Mesendoderm (in vitro differentiated cells): ENCODE measurements at regions not wholly inside any gene's neighbourhood (a gene's known extent, or its start where the extent isn't known, plus 50 kb on each side); places are given as distances from the start of the nearest gene placed in this dataset.

ENCODE experiments used
- DNase-seq: peaks from one replicate; pipeline ENCODE4 v3.0.0; 2013
- H2AK5ac ChIP-seq: 2 replicates; pipeline ENCODE4 v1.6.1; 2013; ENCODE audit warnings: low read length, inconsistent platforms
- H2BK120ac ChIP-seq: 2 replicates; pipeline ENCODE4 v1.6.1; 2013; ENCODE audit warnings: low read depth, mild to moderate bottlenecking, low read length, moderate library complexity, mixed read lengths
- H2BK15ac ChIP-seq: replicated peaks from 2 replicates; pipeline ENCODE4 v1.6.1; 2013; ENCODE audit warnings: low read depth, mild to moderate bottlenecking, moderate library complexity
- H2BK5ac ChIP-seq: 2 replicates; pipeline ENCODE4 v1.6.1; 2013; ENCODE audit warnings: low read length, inconsistent platforms
- H3K18ac ChIP-seq: 2 replicates; pipeline ENCODE4 v1.6.1; 2013; ENCODE audit warnings: mild to moderate bottlenecking, low read length, mixed read lengths
- H3K23ac ChIP-seq: one replicate; pipeline ENCODE4 v1.6.1; 2013; ENCODE audit warnings: low read length
- H3K27ac ChIP-seq: 2 replicates; pipeline ENCODE4 v1.5.1; 2013; ENCODE audit warnings: low read depth, mild to moderate bottlenecking, inconsistent platforms, low read length, moderate library complexity
- H3K27me3 ChIP-seq: 2 replicates; pipeline ENCODE4 v1.6.1; 2013; ENCODE audit warnings: low read length, control low read depth, mild to moderate bottlenecking, inconsistent platforms; ENCODE audit not compliant: insufficient read depth, poor library complexity
- H3K36me3 ChIP-seq: 2 replicates; pipeline ENCODE4 v1.6.1; 2013; ENCODE audit warnings: low read length, inconsistent platforms; ENCODE audit not compliant: control insufficient read depth, insufficient read depth
- H3K4ac ChIP-seq: one replicate; pipeline ENCODE4 v1.6.1; 2013; ENCODE audit warnings: low read depth, mild to moderate bottlenecking, low read length, moderate library complexity
- H3K4me1 ChIP-seq: 2 replicates; pipeline ENCODE4 v1.6.1; 2013; ENCODE audit warnings: low read depth, low read length, inconsistent platforms; ENCODE audit not compliant: control insufficient read depth
- H3K4me2 ChIP-seq: 2 replicates; pipeline ENCODE4 v1.6.1; 2013; ENCODE audit warnings: low read length
- H3K4me3 ChIP-seq: 2 replicates; pipeline ENCODE4 v1.5.1; 2013; ENCODE audit warnings: mild to moderate bottlenecking, low read length
- H3K56ac ChIP-seq: one replicate; pipeline ENCODE4 v1.6.1; 2013; ENCODE audit warnings: low read length
- H3K79me1 ChIP-seq: 2 replicates; pipeline ENCODE4 v1.6.1; 2013; ENCODE audit warnings: low read length, inconsistent platforms
- H3K79me2 ChIP-seq: 2 replicates; pipeline ENCODE4 v1.6.1; 2013; ENCODE audit warnings: mild to moderate bottlenecking, low read length; ENCODE audit not compliant: control insufficient read depth, insufficient read depth
- H3K9ac ChIP-seq: 2 replicates; pipeline ENCODE4 v1.6.1; 2013; ENCODE audit warnings: low read length, inconsistent platforms
- H4K5ac ChIP-seq: one replicate; pipeline ENCODE4 v1.6.1; 2013; ENCODE audit warnings: low read length
- H4K8ac ChIP-seq: one replicate; pipeline ENCODE4 v1.6.1; 2013; ENCODE audit warnings: low read depth, mild to moderate bottlenecking, control low read depth, low read length, moderate library complexity
- WGBS: extraction: QIAGEN DNeasy Blood & Tissue Kit; methylation state at CpG from one replicate; pipeline ENCODE4 v1.1.7; 2013; ENCODE audit warnings: low lambda C conversion rate, missing lambda C conversion rate; ENCODE audit not compliant: insufficient coverage; ENCODE audit errors: extremely low coverage; 5-methylcytosine and 5-hydroxymethylcytosine counted together

DNA sequence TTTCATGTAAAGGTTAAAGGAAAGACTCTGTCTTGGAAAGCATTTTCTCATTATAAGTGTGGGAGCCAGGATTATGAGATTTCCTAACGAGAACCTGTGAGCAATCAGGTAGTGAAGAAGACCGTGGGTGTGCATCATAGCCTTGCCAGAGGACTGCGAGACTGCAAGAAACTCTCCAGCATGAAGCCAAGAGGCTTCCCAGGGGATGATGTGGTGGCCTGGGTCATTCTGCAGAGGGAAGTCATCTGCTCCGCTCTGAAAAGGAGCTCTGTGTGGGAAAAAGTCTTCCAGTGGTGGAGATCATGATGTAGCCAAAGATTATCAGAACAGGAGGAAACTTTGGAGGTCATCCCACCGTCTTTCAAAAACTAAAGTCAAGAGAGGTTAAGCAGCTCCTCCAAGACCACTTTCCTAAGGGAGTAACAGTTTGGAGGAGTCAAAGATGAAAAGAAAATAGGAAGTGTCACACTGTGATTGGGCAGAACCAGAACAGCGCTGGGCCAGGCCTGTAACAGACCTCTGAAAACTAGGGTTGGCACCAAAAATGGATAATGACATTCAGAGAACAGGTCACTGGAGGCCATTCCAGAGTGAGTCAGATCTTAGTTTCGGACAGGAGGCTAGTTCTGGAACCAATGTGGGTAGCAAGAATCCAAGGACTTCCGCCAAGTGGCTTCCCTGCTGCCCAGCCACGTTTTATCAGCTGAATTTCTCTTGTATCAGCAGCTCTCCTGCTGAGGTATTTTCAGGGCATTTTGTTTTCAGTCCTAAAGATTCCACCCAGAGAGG, 113.0 kb downstream of the LRATD1 start:
- no peak overlapping the region for H4K8ac ChIP-seq
- H3K23ac ChIP-seq = no peak overlapping the region
- no CpG with 5 or more reads among the region's 9 CpGs for WGBS
- no peak overlapping the region for H2AK5ac ChIP-seq
- no peak for DNase-seq
- no peak overlapping the region for H4K5ac ChIP-seq
- H3K9ac ChIP-seq = no peak overlapping the region
- no peak overlapping the region for H3K4me2 ChIP-seq
- H3K56ac ChIP-seq = no peak overlapping the region
- no peak overlapping the region for H3K4me3 ChIP-seq
- no peaks in the 10 kb centered on the region for H3K79me2 ChIP-seq
- no peak overlapping the region for H3K18ac ChIP-seq
- H2BK15ac ChIP-seq = no peak overlapping the region
- no peak overlapping the region for H2BK5ac ChIP-seq
- no peaks in the 10 kb centered on the region for H3K36me3 ChIP-seq
- no peaks in the 10 kb centered on the region for H3K4me1 ChIP-seq
- no peak overlapping the region for H3K4ac ChIP-seq
- H3K27me3 ChIP-seq = no peaks in the 10 kb centered on the region
- no peak overlapping the region for H3K27ac ChIP-seq
- H3K79me1 ChIP-seq = no peaks in the 10 kb centered on the region
- H2BK120ac ChIP-seq = no peak overlapping the region

DNA sequence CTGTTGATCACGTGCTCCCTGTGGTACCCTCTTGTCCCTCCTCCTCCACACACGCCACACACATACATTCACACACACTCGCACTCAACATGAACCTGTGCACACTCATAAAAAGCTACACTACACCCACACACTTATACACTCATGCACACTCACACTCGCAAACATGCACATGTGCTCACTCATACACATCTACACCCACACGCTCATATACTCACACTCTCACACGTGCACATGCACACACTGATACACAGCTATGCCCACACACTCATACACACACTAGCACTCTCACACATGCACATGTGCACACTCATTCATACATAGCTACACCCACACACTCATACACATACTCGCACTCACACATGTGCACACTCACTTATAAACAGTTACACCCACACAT, 113.6 kb downstream of the LRATD1 start:
- DNase-seq = no peak
- no peak overlapping the region for H3K23ac ChIP-seq
- H3K56ac ChIP-seq = no peak overlapping the region
- no peak overlapping the region for H3K9ac ChIP-seq
- H3K4me1 ChIP-seq = no peaks in the 10 kb centered on the region
- no peak overlapping the region for H3K4me3 ChIP-seq
- no peak overlapping the region for H2BK15ac ChIP-seq
- no peak overlapping the region for H4K5ac ChIP-seq
- H2BK120ac ChIP-seq = no peak overlapping the region
- no peak overlapping the region for H3K18ac ChIP-seq
- no peak overlapping the region for H3K27ac ChIP-seq
- H3K27me3 ChIP-seq = no peaks in the 10 kb centered on the region
- 100% methylated on average over 3 of the region's 7 CpGs for WGBS
- H2AK5ac ChIP-seq = no peak overlapping the region
- no peaks in the 10 kb centered on the region for H3K36me3 ChIP-seq
- H2BK5ac ChIP-seq = no peak overlapping the region
- H3K4ac ChIP-seq = no peak overlapping the region
- H3K4me2 ChIP-seq = no peak overlapping the region
- no peaks in the 10 kb centered on the region for H3K79me1 ChIP-seq
- H3K79me2 ChIP-seq = no peaks in the 10 kb centered on the region
- H4K8ac ChIP-seq = no peak overlapping the region

DNA sequence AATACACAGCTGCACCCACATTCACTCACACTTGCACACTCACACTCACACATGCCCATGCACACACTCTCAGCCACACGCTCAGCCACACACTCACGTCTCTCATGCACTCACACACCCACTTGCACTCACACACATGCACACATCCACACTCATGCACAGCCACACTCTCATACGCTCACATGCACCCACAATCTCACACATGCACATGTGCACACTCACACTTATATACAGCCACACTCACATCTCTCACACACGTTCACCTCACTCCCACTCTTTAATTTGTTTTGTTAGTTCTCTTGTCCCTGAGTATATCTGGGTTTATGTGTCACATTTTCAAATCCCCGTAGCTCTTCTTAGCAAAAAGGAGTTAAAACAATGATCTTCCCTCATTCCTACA, 114.9 kb downstream of the LRATD1 start:
- no peak overlapping the region for H2BK120ac ChIP-seq
- no peak for DNase-seq
- H3K4me1 ChIP-seq = no peaks in the 10 kb centered on the region
- WGBS = no CpG with 5 or more reads among the region's 5 CpGs
- no peak overlapping the region for H2BK5ac ChIP-seq
- no peak overlapping the region for H4K5ac ChIP-seq
- H3K27me3 ChIP-seq = no peaks in the 10 kb centered on the region
- H3K36me3 ChIP-seq = no peaks in the 10 kb centered on the region
- H3K27ac ChIP-seq = no peak overlapping the region
- no peak overlapping the region for H4K8ac ChIP-seq
- no peak overlapping the region for H3K4me2 ChIP-seq
- no peak overlapping the region for H3K23ac ChIP-seq
- H3K4ac ChIP-seq = no peak overlapping the region
- H3K18ac ChIP-seq = no peak overlapping the region
- H3K9ac ChIP-seq = no peak overlapping the region
- peak overlapping the region; percentile 15 for H3K4me3 ChIP-seq
- no peak overlapping the region for H3K56ac ChIP-seq
- no peaks in the 10 kb centered on the region for H3K79me2 ChIP-seq
- no peaks in the 10 kb centered on the region for H3K79me1 ChIP-seq
- H2AK5ac ChIP-seq = no peak overlapping the region
- H2BK15ac ChIP-seq = no peak overlapping the region

DNA sequence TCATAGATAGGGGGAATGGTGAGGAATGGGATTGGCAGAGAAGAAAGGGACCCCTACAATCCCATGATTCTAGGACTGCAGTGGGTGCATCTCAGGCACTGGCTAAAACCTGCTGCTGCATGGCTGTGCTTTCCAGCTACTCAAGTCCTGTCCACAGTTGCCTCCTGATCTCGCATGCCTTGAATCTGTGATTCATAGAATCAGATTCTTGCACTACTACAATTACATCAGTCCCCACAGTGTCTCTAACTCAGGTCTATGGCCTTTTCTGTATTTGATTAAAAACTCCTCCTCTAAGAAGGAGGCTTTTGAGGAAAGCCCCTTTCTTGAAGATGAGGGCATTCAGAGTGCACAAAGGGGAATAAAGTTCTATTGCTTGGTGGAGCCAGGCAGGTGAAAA, 117.4 kb downstream of the LRATD1 start:
- Histone ChIP-seq H3K27ac (no peak overlapping the region), H2BK5ac (no peak overlapping the region), H3K79me2 (no peaks in the 10 kb centered on the region), H3K56ac (no peak overlapping the region), H3K23ac (no peak overlapping the region), H2BK15ac (no peak overlapping the region), H2BK120ac (no peak overlapping the region), H3K4me1 (no peaks in the 10 kb centered on the region), H3K79me1 (no peaks in the 10 kb centered on the region), H3K4ac (no peak overlapping the region), H3K4me2 (no peak overlapping the region), H3K9ac (no peak overlapping the region), H4K5ac (no peak overlapping the region), H3K18ac (no peak overlapping the region), H3K36me3 (no peaks in the 10 kb centered on the region), H4K8ac (no peak overlapping the region), H2AK5ac (no peak overlapping the region), H3K27me3 (no peaks in the 10 kb centered on the region), H3K4me3 (no peak overlapping the region)
- no CpG with 5 or more reads among the region's 1 CpG for WGBS
- no peak for DNase-seq

DNA sequence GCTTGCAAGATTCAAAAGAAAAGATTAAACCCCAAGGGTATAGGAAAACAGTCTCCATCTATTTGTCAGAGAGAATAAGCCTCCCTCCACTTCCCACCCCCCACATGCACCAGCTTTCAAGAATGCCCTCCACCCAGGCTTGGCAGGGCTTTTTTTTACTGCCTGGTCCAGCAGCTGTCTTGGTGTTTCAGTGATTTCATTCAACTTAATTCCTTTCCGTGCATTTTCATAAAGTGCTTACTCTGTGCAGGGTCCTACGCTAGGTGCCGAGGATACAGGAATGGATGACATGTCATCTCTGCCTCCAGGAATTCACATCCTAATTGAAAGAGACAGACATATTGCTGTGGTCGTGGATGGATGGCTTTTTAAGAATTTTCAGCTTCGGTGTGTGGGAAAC, 117.9 kb downstream of the LRATD1 start:
- H3K79me1 ChIP-seq = no peaks in the 10 kb centered on the region
- H3K4me3 ChIP-seq = no peak overlapping the region
- no peak overlapping the region for H4K5ac ChIP-seq
- no peaks in the 10 kb centered on the region for H3K27me3 ChIP-seq
- H3K27ac ChIP-seq = no peak overlapping the region
- DNase-seq = no peak
- H2BK15ac ChIP-seq = no peak overlapping the region
- no peak overlapping the region for H3K9ac ChIP-seq
- no peak overlapping the region for H3K4me2 ChIP-seq
- H2BK5ac ChIP-seq = no peak overlapping the region
- H3K4ac ChIP-seq = no peak overlapping the region
- no peak overlapping the region for H3K18ac ChIP-seq
- WGBS = no CpG with 5 or more reads among the region's 5 CpGs
- no peaks in the 10 kb centered on the region for H3K36me3 ChIP-seq
- H2BK120ac ChIP-seq = no peak overlapping the region
- no peaks in the 10 kb centered on the region for H3K79me2 ChIP-seq
- H3K23ac ChIP-seq = no peak overlapping the region
- no peak overlapping the region for H2AK5ac ChIP-seq
- no peak overlapping the region for H3K56ac ChIP-seq
- H3K4me1 ChIP-seq = no peaks in the 10 kb centered on the region
- H4K8ac ChIP-seq = no peak overlapping the region

DNA sequence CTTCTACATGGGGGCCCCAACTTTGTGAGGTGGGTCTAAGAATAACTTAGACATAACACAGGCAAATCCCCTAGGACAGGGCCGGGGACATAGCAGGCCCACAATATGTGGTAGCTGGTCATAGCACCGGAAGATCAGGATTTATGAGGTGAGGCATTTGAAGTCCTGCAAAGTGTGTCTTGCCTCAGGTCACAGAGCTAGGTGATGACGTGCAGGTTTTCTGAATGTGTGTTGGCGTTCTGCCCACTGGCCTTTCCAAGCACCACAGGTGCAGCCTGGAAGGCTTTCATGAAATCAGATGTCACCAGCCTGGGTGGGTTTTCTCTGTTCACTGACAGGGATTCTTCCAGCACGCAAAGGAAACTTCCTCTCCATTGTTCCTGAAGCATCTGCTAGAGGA, 119.1 kb downstream of the LRATD1 start:
- Histone ChIP-seq H3K79me1 (no peaks in the 10 kb centered on the region), H3K4me3 (no peak overlapping the region), H4K8ac (no peak overlapping the region), H2AK5ac (no peak overlapping the region), H3K23ac (no peak overlapping the region), H3K27me3 (no peaks in the 10 kb centered on the region), H3K4me2 (no peak overlapping the region), H3K79me2 (no peaks in the 10 kb centered on the region), H3K18ac (no peak overlapping the region), H2BK15ac (no peak overlapping the region), H3K27ac (no peak overlapping the region), H3K56ac (no peak overlapping the region), H2BK5ac (no peak overlapping the region), H3K4ac (no peak overlapping the region), H3K9ac (no peak overlapping the region), H2BK120ac (no peak overlapping the region), H4K5ac (no peak overlapping the region), H3K4me1 (no peaks in the 10 kb centered on the region), H3K36me3 (no peaks in the 10 kb centered on the region)
- WGBS = no CpG with 5 or more reads among the region's 5 CpGs
- no peak for DNase-seq
